BJ (cell line): ENCODE measurements at regions not wholly inside any gene's neighbourhood (a gene's known extent, or its start where the extent isn't known, plus 50 kb on each side); places are given as distances from the start of the nearest gene placed in this dataset.

Source experiments
- CTCF ChIA-PET: fragments of 350-600 bp; formaldehyde crosslinking; extraction: SDS; loops from one replicate; lab custom pipeline; 2021; ENCODE audit warnings: antibody characterized with exemption, inconsistent platforms; lab: Yijun Ruan, JAX
- POLR2A ChIA-PET: fragments of 300-600 bp; sonication (Branson Sonifier 250); formaldehyde crosslinking; extraction: SDS; loops from one replicate; lab custom pipeline; 2021; ENCODE audit warnings: antibody characterized with exemption; lab: Charles Lee
- DNase-seq: peaks from one replicate; pipeline ENCODE4 v3.0.0-alpha.2; 2011; ENCODE audit warnings: low read depth
- H3K27me3 ChIP-seq: 2 replicates; pipeline ENCODE4 v1.6.0; 2011; ENCODE audit warnings: low read length; ENCODE audit not compliant: control insufficient read depth, insufficient read depth
- H3K36me3 ChIP-seq: 2 replicates; pipeline ENCODE4 v1.5.1; 2011; ENCODE audit warnings: low read length; ENCODE audit not compliant: control insufficient read depth, insufficient read depth
- H3K4me3 ChIP-seq: 2 replicates; pipeline ENCODE4 v1.5.1; 2011; ENCODE audit warnings: low read depth, mild to moderate bottlenecking, control low read depth, low read length
- TF ChIP-seq, protein P1 (sequence below): IDR thresholded peaks from 2 replicates; pipeline ENCODE4 v1.5.1; 2011; ENCODE audit warnings: low read depth, mild to moderate bottlenecking, control low read depth, inconsistent platforms, low read length, moderate library complexity; ENCODE audit not compliant: insufficient read depth

DNA sequence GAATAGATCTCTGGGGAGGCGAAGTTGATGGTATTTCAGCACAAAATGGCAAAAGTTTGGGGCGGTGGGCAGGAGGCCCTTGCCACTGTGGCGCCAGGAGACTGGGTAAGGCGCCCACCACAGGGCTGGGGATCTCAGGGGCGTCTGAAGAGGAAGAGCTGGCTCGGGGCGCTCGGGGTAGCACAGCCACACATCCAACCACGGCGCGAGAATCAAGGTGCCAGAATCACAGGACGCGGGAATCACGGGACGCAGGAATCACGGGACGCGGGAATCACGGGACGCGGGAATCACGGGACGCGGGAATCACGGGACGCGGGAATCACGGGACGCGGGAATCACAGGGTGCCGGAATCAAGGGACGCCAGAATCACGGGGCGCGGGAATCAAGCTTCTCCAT lies 174.4 kb downstream of the TMEM18 start:
- TF ChIP-seq, protein P1, sequence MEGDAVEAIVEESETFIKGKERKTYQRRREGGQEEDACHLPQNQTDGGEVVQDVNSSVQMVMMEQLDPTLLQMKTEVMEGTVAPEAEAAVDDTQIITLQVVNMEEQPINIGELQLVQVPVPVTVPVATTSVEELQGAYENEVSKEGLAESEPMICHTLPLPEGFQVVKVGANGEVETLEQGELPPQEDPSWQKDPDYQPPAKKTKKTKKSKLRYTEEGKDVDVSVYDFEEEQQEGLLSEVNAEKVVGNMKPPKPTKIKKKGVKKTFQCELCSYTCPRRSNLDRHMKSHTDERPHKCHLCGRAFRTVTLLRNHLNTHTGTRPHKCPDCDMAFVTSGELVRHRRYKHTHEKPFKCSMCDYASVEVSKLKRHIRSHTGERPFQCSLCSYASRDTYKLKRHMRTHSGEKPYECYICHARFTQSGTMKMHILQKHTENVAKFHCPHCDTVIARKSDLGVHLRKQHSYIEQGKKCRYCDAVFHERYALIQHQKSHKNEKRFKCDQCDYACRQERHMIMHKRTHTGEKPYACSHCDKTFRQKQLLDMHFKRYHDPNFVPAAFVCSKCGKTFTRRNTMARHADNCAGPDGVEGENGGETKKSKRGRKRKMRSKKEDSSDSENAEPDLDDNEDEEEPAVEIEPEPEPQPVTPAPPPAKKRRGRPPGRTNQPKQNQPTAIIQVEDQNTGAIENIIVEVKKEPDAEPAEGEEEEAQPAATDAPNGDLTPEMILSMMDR: no peak
- Histone ChIP-seq H3K36me3 (no peaks in the 10 kb centered on the region), H3K27me3 (no peaks in the 10 kb centered on the region), H3K4me3 (no peak overlapping the region)
- POLR2A ChIA-PET: no interaction called here
- CTCF ChIA-PET: no interaction called here
- DNase-seq: no peak

DNA sequence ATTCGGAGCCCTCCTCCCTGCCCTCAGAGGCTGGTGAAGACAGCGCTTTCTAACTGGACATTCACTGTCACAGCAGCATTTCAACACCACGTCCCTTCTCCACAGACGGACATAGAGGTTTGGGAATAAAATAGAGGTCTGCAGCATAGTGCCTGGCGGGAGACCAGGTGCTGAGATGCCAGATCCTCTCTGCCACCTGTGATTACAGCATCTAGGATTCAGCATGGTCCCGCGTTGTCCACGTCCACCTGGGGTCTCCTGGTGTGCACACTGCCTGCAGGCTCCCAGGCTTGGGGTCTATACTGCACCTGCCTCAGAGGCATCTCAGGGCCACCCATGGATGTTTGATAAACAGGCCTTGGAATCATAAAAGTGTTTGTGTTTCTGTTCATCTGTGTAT lies 175.5 kb downstream of the TMEM18 start:
- TF ChIP-seq, protein P1: no peak
- no peak for DNase-seq

DNA sequence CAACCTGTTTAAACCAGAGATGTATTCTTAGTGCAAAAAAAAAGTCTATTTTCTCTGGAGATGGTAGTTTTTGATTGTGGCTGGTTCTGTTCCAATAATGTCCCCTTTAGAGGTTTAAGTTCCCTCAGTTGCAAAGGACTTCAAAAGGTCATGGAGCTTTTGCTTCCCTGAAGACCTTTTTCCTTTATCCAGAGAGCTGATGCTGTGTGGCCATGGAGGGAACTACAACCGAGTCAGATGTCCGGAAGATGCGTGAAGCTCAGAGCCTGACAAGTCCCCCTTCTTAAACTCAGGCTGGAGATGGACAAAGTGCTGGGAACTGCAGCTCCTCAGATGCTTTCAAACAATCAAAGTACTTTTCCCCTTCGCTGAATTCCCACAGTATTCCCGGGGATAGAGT lies 176.1 kb downstream of the TMEM18 start:
- no peaks in the 10 kb centered on the region for H3K36me3 ChIP-seq
- ChIA-PET POLR2A (no interaction called here), CTCF (no interaction called here)
- DNase-seq: no peak
- no peaks in the 10 kb centered on the region for H3K27me3 ChIP-seq
- no peak overlapping the region for H3K4me3 ChIP-seq
- TF ChIP-seq, protein P1: no peak

More for the DNA sequence above, 175.5 kb downstream of the TMEM18 start:
- POLR2A ChIA-PET: no interaction called here
- CTCF ChIA-PET: no interaction called here
- Histone ChIP-seq H3K27me3 (no peaks in the 10 kb centered on the region), H3K36me3 (no peaks in the 10 kb centered on the region), H3K4me3 (no peak overlapping the region)

DNA sequence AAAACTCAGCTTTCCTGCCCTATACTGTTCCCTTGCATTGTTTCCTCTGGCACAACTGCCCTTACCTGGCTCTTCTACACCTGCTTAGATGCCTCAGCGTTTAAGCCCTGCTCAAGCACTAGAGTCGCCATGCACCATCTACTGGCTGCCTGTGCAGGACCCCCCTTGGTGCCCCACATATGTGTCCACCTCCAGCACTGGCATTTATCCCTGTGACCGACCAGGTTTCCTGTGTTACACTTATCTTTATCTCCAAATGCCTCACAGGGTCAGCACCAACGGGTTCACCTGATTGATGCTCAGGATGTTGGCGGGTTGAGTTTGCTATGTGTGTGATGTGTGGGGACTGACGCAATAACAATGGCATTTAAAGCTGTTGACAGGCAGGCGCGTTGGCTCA lies 177.5 kb downstream of the TMEM18 start:
- TF ChIP-seq, protein P1: no peak
- CTCF ChIA-PET: no interaction called here

DNA sequence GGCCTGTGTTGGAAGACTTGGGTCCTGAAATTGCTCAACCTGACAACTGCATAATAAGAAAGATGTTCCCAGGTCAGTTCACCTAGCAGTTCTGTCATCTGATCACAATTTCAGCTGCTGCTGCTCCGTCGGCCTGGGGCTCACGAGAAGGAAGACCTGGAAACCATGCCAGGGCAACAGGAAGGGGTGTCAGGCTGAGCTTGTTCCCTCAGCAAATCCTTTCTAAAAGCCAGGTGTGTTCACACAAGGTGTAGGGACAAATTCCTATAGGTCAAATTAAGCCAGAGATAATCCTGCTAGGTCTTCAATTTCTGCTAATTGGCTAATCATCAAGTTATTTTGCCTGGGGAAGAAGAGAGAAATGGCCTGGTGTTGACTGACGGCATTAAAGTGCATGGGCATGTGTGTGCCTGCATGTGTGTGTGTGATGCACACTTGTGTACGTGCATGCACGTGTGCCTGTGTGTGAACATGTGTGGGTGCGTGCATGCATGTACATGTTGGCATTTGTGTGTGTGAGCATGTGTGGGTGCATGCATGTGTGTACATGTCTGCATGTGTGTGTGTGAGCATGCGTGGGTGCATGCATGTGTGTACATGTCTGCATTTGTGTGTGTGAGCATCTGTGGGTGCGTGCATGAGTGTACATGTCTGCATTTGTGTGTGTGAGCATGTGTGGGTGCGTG lies 178.6 kb downstream of the TMEM18 start:
- CTCF ChIA-PET: no interaction called here
- POLR2A ChIA-PET: no interaction called here
- Histone ChIP-seq H3K4me3 (no peak overlapping the region), H3K36me3 (no peaks in the 10 kb centered on the region), H3K27me3 (no peaks in the 10 kb centered on the region)
- DNase-seq: no peak
- TF ChIP-seq, protein P1: no peak

More for the DNA sequence above, 177.5 kb downstream of the TMEM18 start:
- POLR2A ChIA-PET: no interaction called here
- Histone ChIP-seq H3K36me3 (no peaks in the 10 kb centered on the region), H3K4me3 (no peak overlapping the region), H3K27me3 (no peaks in the 10 kb centered on the region)
- DNase-seq: no peak
